HepG2 (cell line): ENCODE measurements at regions not wholly inside any gene's neighbourhood (a gene's known extent, or its start where the extent isn't known, plus 50 kb on each side); places are given as distances from the start of the nearest gene placed in this dataset.

ENCODE experiments used
- BHLHE40 ChIP-seq: IDR thresholded peaks from 2 replicates; pipeline ENCODE4 v1.6.1; 2011; ENCODE audit warnings: low read length, improper control_type of control experiment
- PCBP1 ChIP-seq: fragments of 200-400 bp; formaldehyde crosslinking; IDR thresholded peaks from 2 replicates; pipeline ENCODE4 v1.6.1; 2017; ENCODE audit warnings: mild to moderate bottlenecking, low read depth, low read length, borderline replicate concordance
- ZBTB38 ChIP-seq: sonication (generic); formaldehyde crosslinking; IDR thresholded peaks from 2 replicates; pipeline ENCODE4 v1.5.1; 2020; ENCODE audit warnings: mild to moderate bottlenecking, missing genetic modification reagents

- TF ChIP-seq PCBP1 (no peak), ZBTB38 (CRISPR knock-in tag) (no peak), BHLHE40 (no peak)
These were observed 117.6 kb upstream of the STK17B start for GRCh38 chr2:196289000-196289399.
